SK-N-SH treated with all-trans-retinoic acid at 6 μM for 48 hours (cell line): ENCODE measurements at regions not wholly inside any gene's neighbourhood (a gene's known extent, or its start where the extent isn't known, plus 50 kb on each side); places are given as distances from the start of the nearest gene placed in this dataset.

ENCODE experiments used
- ATAC-seq: fragments of 200-7000 bp; cut with Tn5 transposase; 3 replicates; pipeline ENCODE4 v1.9.1; 2020; ENCODE audit warnings: mild to moderate bottlenecking, moderate library complexity
- CREB5 ChIP-seq: fragments of 250-450 bp; sonication (Bioruptor Pico); IDR thresholded peaks from 2 replicates; pipeline ENCODE4 v1.5.1; 2020; ENCODE audit warnings: low read depth, mild to moderate bottlenecking, moderate library complexity
- CSRNP3 ChIP-seq: fragments of 250-450 bp; sonication (Bioruptor Pico); IDR thresholded peaks from 2 replicates; pipeline ENCODE4 v1.5.1; 2021; ENCODE audit warnings: mild to moderate bottlenecking, moderate library complexity
- ESRRG ChIP-seq: fragments of 250-450 bp; sonication (Bioruptor Pico); IDR thresholded peaks from 2 replicates; pipeline ENCODE4 v1.6.1; 2021; ENCODE audit warnings: mild to moderate bottlenecking
- GLIS3 ChIP-seq: fragments of 250-450 bp; sonication (Bioruptor Pico); IDR thresholded peaks from 2 replicates; pipeline ENCODE4 v1.5.0; 2020; ENCODE audit warnings: mild to moderate bottlenecking, moderate library complexity
- OSR1 ChIP-seq: fragments of 250-450 bp; sonication (Bioruptor Pico); IDR thresholded peaks from 2 replicates; pipeline ENCODE4 v1.8.0; 2022; ENCODE audit warnings: moderate library complexity, mild to moderate bottlenecking, inconsistent platforms
- PATZ1 ChIP-seq: fragments of 250-450 bp; sonication (Bioruptor Pico); IDR thresholded peaks from 2 replicates; pipeline ENCODE4 v1.8.0; 2020; ENCODE audit warnings: mild to moderate bottlenecking, moderate library complexity, borderline replicate concordance
- POU6F1 ChIP-seq: fragments of 250-450 bp; sonication (Bioruptor Pico); IDR thresholded peaks from 2 replicates; pipeline ENCODE4 v1.8.0; 2021; ENCODE audit warnings: low read depth, mild to moderate bottlenecking, moderate library complexity, borderline replicate concordance
- PPARA ChIP-seq: fragments of 250-450 bp; sonication (Bioruptor Pico); IDR thresholded peaks from 2 replicates; pipeline ENCODE4 v1.5.0; 2020; ENCODE audit warnings: mild to moderate bottlenecking, borderline replicate concordance
- SNAI2 ChIP-seq: fragments of 250-450 bp; sonication (Bioruptor Pico); IDR thresholded peaks from 2 replicates; pipeline ENCODE4 v1.5.0; 2020; ENCODE audit warnings: mild to moderate bottlenecking, moderate library complexity
- TOX ChIP-seq: fragments of 250-450 bp; sonication (Bioruptor Pico); IDR thresholded peaks from 2 replicates; pipeline ENCODE4 v1.8.0; 2021; ENCODE audit warnings: mild to moderate bottlenecking, moderate library complexity, borderline replicate concordance
- TSHZ2 ChIP-seq: fragments of 250-450 bp; sonication (Bioruptor Pico); IDR thresholded peaks from 2 replicates; pipeline ENCODE4 v1.5.0; 2020; ENCODE audit warnings: mild to moderate bottlenecking, moderate library complexity
- ZC3H10 ChIP-seq: fragments of 250-450 bp; sonication (Bioruptor Pico); IDR thresholded peaks from 2 replicates; pipeline ENCODE4 v1.5.1; 2021; ENCODE audit warnings: mild to moderate bottlenecking, moderate library complexity
- ZFP3 ChIP-seq: fragments of 250-450 bp; sonication (Bioruptor Pico); IDR thresholded peaks from 2 replicates; pipeline ENCODE4 v1.5.0; 2020; ENCODE audit warnings: mild to moderate bottlenecking, moderate library complexity
- ZFP30 ChIP-seq: fragments of 450-650 bp; formaldehyde crosslinking; IDR thresholded peaks from 2 replicates; pipeline ENCODE4 v1.5.0; 2022; ENCODE audit warnings: mild to moderate bottlenecking, moderate library complexity
- ZNF565 ChIP-seq: fragments of 450-650 bp; formaldehyde crosslinking; conservative IDR thresholded peaks from 2 replicates; pipeline ENCODE4 v1.5.0; 2020; ENCODE audit warnings: low read depth, mild to moderate bottlenecking, moderate library complexity
- ZNF70 ChIP-seq: fragments of 450-650 bp; formaldehyde crosslinking; IDR thresholded peaks from 2 replicates; pipeline ENCODE4 v1.5.0; 2020; ENCODE audit warnings: mild to moderate bottlenecking, moderate library complexity

- no peak for ATAC-seq
- TF ChIP-seq OSR1 (CRISPR knock-in tag): no peak
- TF ChIP-seq TSHZ2: no peak
- no peak for TF ChIP-seq ESRRG (CRISPR knock-in tag)
- no peak for TF ChIP-seq PATZ1
- TF ChIP-seq ZFP30 (CRISPR knock-in tag): no peak
- TF ChIP-seq CSRNP3 (CRISPR knock-in tag): no peak
- no peak for TF ChIP-seq CREB5
- no peak for TF ChIP-seq ZC3H10 (CRISPR knock-in tag)
- no peak for TF ChIP-seq ZFP3 (CRISPR knock-in tag)
- TF ChIP-seq ZNF565 (CRISPR knock-in tag): no peak
- TF ChIP-seq POU6F1 (CRISPR knock-in tag): no peak
Measured at GRCh38 chr7:66507764-66508296, 120.9 kb upstream of the KCTD7 start.

GRCh38 chr7:66508431-66508830, 120.2 kb upstream of the KCTD7 start:
- TF ChIP-seq CREB5 (no peak), ZNF565 (CRISPR knock-in tag) (no peak), SNAI2 (CRISPR knock-in tag) (no peak), TSHZ2 (no peak), POU6F1 (CRISPR knock-in tag) (no peak), TOX (CRISPR knock-in tag) (no peak), CSRNP3 (CRISPR knock-in tag) (no peak), PPARA (CRISPR knock-in tag) (no peak), ZNF70 (CRISPR knock-in tag) (no peak), PATZ1 (no peak), GLIS3 (CRISPR knock-in tag) (no peak)
- TF ChIP-seq, all 23 proteins: peak for 0
- no peak for ATAC-seq
